Transverse colon (tissue), 4 donors: ENCODE measurements at regions not wholly inside any gene's neighbourhood (a gene's known extent, or its start where the extent isn't known, plus 50 kb on each side); places are given as distances from the start of the nearest gene placed in this dataset.

Experiments used
- DNase-seq: peaks from one replicate; pipeline ENCODE4 v3.0.0-alpha.2; 2019
- H3K27ac ChIP-seq, 4 donors: fragments of 200-600 bp; sonication (generic); 2 replicates each; pipeline ENCODE4 v1.5.1; 2016 to 2018; ENCODE audit warnings: inconsistent platforms in 4 of 4
- H3K27me3 ChIP-seq: fragments of 200-600 bp; sonication (generic); 2 replicates; pipeline ENCODE4 v1.5.1; 2017; ENCODE audit warnings: inconsistent platforms
- H3K36me3 ChIP-seq, 4 donors: fragments of 200-600 bp; sonication (generic); 2 replicates each; pipeline ENCODE4 v1.5.1; 2017 to 2019; ENCODE audit warnings: inconsistent platforms in 4 of 4
- H3K4me1 ChIP-seq, 4 donors: fragments of 200-600 bp; sonication (generic); 2 replicates each; pipeline ENCODE4 v1.5.1; 2017 to 2020; ENCODE audit warnings: inconsistent platforms in 4 of 4
- H3K4me3 ChIP-seq, 4 donors: fragments of 200-600 bp; sonication (generic); 1 replicate in 1 of 4; 2 replicates in 3 of 4; pipeline versions ENCODE4 v1.5.1 to v1.6.1; 2017 to 2019; ENCODE audit warnings: inconsistent platforms in 4 of 4
- H3K9me3 ChIP-seq, 2 donors: fragments of 200-600 bp; sonication (generic); 2 replicates each; pipeline ENCODE4 v1.5.1; 2017 to 2019; ENCODE audit warnings: inconsistent platforms in 2 of 2
- EP300 ChIP-seq: sonication (generic); formaldehyde crosslinking; IDR thresholded peaks from one replicate; pipeline ENCODE4 v1.6.1; 2017; ENCODE audit warnings: antibody characterized with exemption, low read depth
- POLR2A ChIP-seq: fragments of 450-650 bp; IDR thresholded peaks from one replicate; pipeline ENCODE4 v1.6.1; 2016; ENCODE audit warnings: antibody characterized with exemption, mild to moderate bottlenecking, moderate library complexity
- POLR2AphosphoS5 ChIP-seq, 3 donors: sonication (generic); formaldehyde crosslinking; IDR thresholded peaks; one replicate each; pipeline ENCODE4 v1.6.1; 2016; ENCODE audit warnings: antibody characterized with exemption in 3 of 3
- WGBS, 2 donors: methylation state at CpG; one replicate each; pipeline ENCODE4 v1.1.5; 2018; ENCODE audit warnings: low coverage in 1 of 2; 5-methylcytosine and 5-hydroxymethylcytosine counted together
- in situ Hi-C, 4 donors: fragments of 200-750 bp; cut with MboI; loops; one replicate each; pipeline versions ENCODE4 v1.15.0 to v1.15.1; 2017; ENCODE audit warnings: low sequenced_read_pairs in 3 of 4, low pct_ligation_motif_present in 1 of 4, low pct_unique_long_range_greater_than_20kb in 1 of 4
- intact Hi-C: fragments of 100-400 bp; cut with DNase I; formaldehyde crosslinking; loops from one replicate; pipeline ENCODE4 v1.15.1; 2023; ENCODE audit warnings: low total_unique reads
- TF ChIP-seq, protein P1 (sequence below), 5 experiments: fragments of 200-600 bp in 3 of 5; fragments of 450-650 bp in 2 of 5; sonication (generic) in 3 of 5; IDR thresholded peaks; 1 replicate in 2 of 5; 2 replicates in 3 of 5; pipeline ENCODE4 v1.5.1; 2016 to 2017; ENCODE audit warnings: antibody characterized with exemption in 5 of 5, inconsistent platforms in 3 of 5, mild to moderate bottlenecking in 2 of 5, moderate library complexity in 1 of 5

DNA sequence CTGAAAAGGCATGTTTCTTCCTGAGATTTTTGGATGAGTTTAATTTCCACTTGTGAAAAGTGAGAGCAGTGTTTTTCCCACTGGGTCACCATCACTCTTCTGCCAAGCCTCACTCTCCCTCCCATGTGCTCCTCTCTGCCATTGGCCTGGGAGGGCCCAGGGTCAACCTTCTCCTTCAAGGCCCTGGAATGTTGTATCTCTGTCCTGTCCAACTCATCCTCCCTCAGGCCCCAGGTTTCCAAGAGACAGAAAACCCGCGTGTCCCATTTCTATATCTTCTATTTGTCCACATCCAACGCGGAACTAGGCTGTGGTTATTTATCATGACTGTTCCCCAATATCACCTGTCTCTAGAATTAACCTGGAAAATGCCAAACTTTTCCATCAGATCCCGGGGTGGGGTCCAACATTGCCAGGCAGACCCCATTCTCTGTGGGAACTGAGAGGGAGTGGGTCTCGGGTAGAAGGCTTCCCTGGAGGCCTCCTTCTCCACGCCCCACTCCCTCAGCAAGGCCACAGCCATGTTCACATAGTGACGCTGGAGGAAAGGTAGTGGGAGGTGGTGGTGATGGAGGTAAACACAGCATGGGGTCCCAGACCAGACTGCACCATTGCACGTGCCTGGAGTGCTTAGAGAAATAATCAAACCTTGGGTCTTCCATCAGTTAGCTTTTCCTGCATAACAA, 173.5 kb downstream of the SCP2D1 start:
- peaks cover 0 to 5% (median 1%) of the 10 kb centered on the region in 4 donors for H3K4me1 ChIP-seq
- in situ Hi-C loops (no loop called here), intact Hi-C loops (no loop called here)
- no peaks in the 10 kb centered on the region for H3K36me3 ChIP-seq
- DNase-seq = no peak
- no peaks in the 10 kb centered on the region for H3K9me3 ChIP-seq
- TF ChIP-seq, protein P1, sequence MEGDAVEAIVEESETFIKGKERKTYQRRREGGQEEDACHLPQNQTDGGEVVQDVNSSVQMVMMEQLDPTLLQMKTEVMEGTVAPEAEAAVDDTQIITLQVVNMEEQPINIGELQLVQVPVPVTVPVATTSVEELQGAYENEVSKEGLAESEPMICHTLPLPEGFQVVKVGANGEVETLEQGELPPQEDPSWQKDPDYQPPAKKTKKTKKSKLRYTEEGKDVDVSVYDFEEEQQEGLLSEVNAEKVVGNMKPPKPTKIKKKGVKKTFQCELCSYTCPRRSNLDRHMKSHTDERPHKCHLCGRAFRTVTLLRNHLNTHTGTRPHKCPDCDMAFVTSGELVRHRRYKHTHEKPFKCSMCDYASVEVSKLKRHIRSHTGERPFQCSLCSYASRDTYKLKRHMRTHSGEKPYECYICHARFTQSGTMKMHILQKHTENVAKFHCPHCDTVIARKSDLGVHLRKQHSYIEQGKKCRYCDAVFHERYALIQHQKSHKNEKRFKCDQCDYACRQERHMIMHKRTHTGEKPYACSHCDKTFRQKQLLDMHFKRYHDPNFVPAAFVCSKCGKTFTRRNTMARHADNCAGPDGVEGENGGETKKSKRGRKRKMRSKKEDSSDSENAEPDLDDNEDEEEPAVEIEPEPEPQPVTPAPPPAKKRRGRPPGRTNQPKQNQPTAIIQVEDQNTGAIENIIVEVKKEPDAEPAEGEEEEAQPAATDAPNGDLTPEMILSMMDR (IDR thresholded peaks at IDR 0.05) = no peak
- TF ChIP-seq POLR2A (no peak), EP300 (no peak), POLR2AphosphoS5 (IDR thresholded peaks at IDR 0.05) (no peak)
- no peak overlapping the region for H3K4me3 ChIP-seq
- H3K27ac ChIP-seq = peak overlapping the region; percentile 54 to 55 (median 54)
- H3K27me3 ChIP-seq = no peaks in the 10 kb centered on the region
- WGBS, 2 donors = 75 to 88% methylated on average over 6 to 9 of the region's 9 CpGs

DNA sequence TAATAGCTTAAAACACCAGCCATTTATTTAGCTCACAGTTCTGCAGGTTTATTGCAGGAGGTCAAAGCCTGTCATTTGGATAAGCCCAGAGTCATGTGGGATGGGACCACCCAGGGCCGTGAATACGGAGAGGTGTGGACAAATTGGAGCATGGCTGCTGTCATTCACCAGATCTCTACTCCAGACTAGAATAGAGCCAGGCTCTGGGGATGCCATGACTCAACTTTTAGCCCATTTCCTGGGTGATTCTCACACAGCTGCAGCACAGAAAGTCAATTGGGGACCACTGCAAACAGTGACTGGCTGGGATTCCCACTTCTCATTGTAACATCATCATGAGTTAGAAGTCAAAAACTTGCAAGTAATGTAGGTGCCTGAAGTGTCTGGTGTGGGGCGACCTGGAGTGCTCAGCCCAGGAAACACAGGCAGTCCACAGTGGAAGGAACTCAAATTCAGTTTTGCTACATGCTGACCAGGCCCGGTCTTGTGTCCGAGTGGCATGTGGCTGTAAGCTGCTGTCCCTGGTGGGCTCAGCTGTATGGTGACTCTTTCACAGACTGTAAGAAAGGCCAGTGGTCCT, 174.3 kb downstream of the SCP2D1 start:
- Histone ChIP-seq H3K9me3 (no peaks in the 10 kb centered on the region), H3K36me3 (no peaks in the 10 kb centered on the region), H3K4me3 (no peak overlapping the region), H3K27me3 (no peaks in the 10 kb centered on the region), H3K27ac (no peak overlapping the region), H3K4me1 (peaks cover 0 to 5% (median 1%) of the 10 kb centered on the region in 4 donors)
- WGBS, 2 donors = 93% methylated on average over 5 of the region's 5 CpGs; no CpG with 5 or more reads in 1 of the 2 donors
- in situ Hi-C loops = no loop called here
- TF ChIP-seq EP300 (no peak), POLR2AphosphoS5 (IDR thresholded peaks at IDR 0.05) (no peak), POLR2A (no peak)
- TF ChIP-seq, protein P1 (IDR thresholded peaks at IDR 0.05) = no peak
- intact Hi-C loops = no loop called here
- no peak for DNase-seq

- H3K27ac ChIP-seq = peak overlapping the region in 1 of 4 donors; percentile 75
- no peaks in the 10 kb centered on the region for H3K27me3 ChIP-seq
- TF ChIP-seq, protein P1 (IDR thresholded peaks at IDR 0.05) = no peak
- no peak for TF ChIP-seq EP300
- no peak for TF ChIP-seq POLR2A
- TF ChIP-seq POLR2AphosphoS5 (IDR thresholded peaks at IDR 0.05) = no peak
- DNase-seq = no peak
- no peaks in the 10 kb centered on the region for H3K36me3 ChIP-seq
- in situ Hi-C loops (no loop called here), intact Hi-C loops (no loop called here)
- H3K4me3 ChIP-seq = no peak overlapping the region
- no peaks in the 10 kb centered on the region for H3K9me3 ChIP-seq
- WGBS, 2 donors = 95% methylated on average over 3 of the region's 3 CpGs; no CpG with 5 or more reads in 1 of the 2 donors
- peaks cover 0 to 5% (median 1%) of the 10 kb centered on the region in 4 donors for H3K4me1 ChIP-seq
These were observed 175.1 kb downstream of the SCP2D1 start for GRCh38 chr20:18988701-18989100.

DNA sequence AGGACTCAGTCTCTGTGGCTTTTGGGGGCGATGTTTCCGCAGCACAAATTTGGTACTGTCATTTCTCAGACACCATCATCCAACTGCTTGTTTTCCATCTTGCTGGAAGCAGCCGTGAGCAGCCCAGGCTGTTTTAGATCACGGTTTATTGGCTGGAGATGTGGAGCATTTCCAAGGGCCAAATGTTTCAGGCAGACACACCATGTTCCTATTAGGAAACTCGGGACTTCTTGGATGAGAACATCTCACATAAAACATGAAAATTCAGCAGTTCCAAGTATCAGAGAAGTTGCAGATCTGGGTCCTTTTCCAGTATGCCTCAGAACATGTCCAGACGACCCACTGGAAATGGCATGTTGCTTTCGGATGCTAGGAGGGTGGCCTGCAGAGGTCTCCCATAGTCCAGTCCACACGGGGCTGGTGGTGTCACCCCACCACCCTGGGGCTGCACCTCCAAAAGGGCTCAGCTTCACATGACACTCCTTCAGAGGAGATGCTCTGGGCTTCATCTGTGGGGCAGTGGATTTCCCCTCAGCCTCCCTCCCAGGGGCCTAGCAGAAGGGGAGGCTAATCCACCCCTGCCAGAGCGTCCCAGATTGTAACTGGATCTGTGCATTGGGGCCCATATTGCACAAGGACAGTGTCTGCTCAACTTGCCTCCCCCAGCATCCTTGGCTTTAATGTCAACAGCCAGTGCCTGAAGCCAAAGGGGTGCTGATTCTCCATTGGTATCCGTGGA, 176.3 kb downstream of the SCP2D1 start:
- Histone ChIP-seq H3K36me3 (no peaks in the 10 kb centered on the region), H3K4me3 (no peak overlapping the region), H3K27me3 (no peaks in the 10 kb centered on the region), H3K4me1 (peaks cover 0 to 5% (median 1%) of the 10 kb centered on the region in 4 donors), H3K9me3 (no peaks in the 10 kb centered on the region), H3K27ac (peak overlapping the region; percentile 56 to 75 (median 66))
- intact Hi-C loops = no loop called here
- in situ Hi-C loops = no loop called here
- DNase-seq = peak; percentile 19
- 60% methylated on average over 1 to 10 of the region's 10 CpGs for WGBS, 2 donors
- TF ChIP-seq POLR2AphosphoS5 (IDR thresholded peaks at IDR 0.05) (peak; percentile 50 to 72 (median 65)), EP300 (no peak), POLR2A (no peak)
- TF ChIP-seq, protein P1 (IDR thresholded peaks at IDR 0.05) = no peak
